Jurkat, Clone E6-1 (cell line): ENCODE measurements at regions not wholly inside any gene's neighbourhood (a gene's known extent, or its start where the extent isn't known, plus 50 kb on each side); places are given as distances from the start of the nearest gene placed in this dataset.

Experiments
- DNase-seq: peaks from one replicate; pipeline ENCODE4 v3.0.0-alpha.2; 2011; ENCODE audit warnings: low read depth, low spot score
- H3K4me3 ChIP-seq: 2 replicates; pipeline ENCODE4 v1.5.1; 2011; ENCODE audit warnings: mild to moderate bottlenecking, low read length, control low read depth, moderate library complexity

- H3K4me3 ChIP-seq = no peak overlapping the region
- DNase-seq = no peak
Observed at GRCh38 chr10:78720091-78720490, 348.7 kb upstream of the ZMIZ1 start.

DNA sequence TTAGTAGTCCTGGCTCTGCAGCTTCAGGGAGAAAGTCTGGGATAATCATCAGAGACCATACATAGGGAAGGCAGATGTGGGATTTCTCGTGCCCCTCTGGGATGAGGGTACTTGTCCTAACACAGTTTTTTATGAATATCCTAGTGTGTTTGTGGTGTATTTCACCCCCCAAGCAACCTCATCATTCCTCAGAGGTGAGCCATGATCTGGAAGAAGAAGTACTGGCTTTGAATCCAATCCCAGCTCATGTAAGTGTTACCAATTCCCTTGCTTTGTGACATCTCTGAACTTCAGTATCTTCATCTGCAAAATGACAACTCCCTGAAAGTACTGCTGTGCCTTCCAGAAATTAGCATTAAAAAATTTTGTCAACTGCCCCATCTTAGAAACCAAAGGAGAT is 347.5 kb upstream of the ZMIZ1 start:
- H3K4me3 ChIP-seq = no peak overlapping the region
- no peak for DNase-seq

- DNase-seq = no peak
- no peak overlapping the region for H3K4me3 ChIP-seq
Observed at GRCh38 chr10:78724846-78725245, 343.9 kb upstream of the ZMIZ1 start.

- no peak for DNase-seq
- no peak overlapping the region for H3K4me3 ChIP-seq
Observed at GRCh38 chr10:78726171-78726570, 342.6 kb upstream of the ZMIZ1 start.

DNA sequence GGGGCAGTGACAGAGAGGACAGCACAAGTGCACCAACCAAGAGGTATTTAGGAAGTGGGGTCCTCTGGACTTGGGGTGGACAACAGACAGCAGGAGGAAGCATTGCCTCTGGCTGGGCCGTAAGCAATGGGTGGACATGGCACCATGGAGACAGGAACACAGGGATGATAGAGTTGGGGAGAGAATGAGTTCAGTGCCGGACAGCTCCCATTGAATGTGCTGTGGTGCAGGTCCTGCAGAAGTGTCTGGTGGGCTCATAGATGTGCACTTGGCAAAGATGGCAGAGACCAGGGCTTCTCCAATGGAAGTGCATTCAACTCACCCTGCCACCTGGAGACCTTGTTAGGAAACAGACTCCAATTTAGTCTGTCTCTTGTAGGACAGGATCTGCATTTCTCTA is 341.5 kb upstream of the ZMIZ1 start:
- no peak overlapping the region for H3K4me3 ChIP-seq
- no peak for DNase-seq

- no peak overlapping the region for H3K4me3 ChIP-seq
- DNase-seq = no peak
Observed at GRCh38 chr10:78727728-78728127, 341.0 kb upstream of the ZMIZ1 start.

DNA sequence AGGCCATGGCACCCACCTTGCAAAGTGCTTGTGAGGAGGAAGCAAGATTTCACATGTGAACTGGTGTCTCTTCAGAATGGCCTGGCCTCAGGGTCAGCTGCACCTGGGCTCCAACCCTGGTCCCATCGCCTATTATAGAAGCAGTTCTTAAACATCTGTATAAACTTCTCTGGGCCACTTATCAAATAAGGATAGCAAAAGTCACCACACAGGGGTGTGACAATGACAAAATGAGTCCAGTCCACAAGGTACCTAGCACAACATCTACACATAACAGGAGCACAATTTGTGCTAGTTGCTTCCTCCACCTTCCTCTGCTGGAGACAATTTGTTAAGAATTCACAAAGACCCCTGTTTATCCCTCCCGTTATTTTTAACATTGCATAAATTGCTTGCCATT is 340.6 kb upstream of the ZMIZ1 start:
- DNase-seq = no peak
- H3K4me3 ChIP-seq = no peak overlapping the region

- DNase-seq = no peak
- no peak overlapping the region for H3K4me3 ChIP-seq
Observed at GRCh38 chr10:78729366-78729765, 339.4 kb upstream of the ZMIZ1 start.

DNA sequence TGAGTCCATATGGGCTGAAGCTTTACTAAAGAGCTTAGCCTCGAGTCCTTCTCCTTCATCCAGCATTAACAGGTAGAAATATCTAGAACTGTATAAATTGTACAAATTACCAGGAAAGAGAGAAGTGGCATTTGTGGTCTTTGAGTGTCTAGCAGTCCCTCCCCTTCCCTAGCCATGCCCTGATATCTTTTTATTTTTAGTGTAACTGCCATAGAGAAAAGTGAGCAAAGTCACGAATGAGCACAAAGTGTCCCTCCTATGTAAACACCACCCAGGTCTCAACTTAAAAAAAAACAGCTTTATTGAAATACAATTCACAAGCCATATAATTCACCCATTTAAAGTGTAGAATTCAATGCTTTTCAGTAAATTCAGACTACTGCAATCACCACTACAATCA is 339.0 kb upstream of the ZMIZ1 start:
- DNase-seq = no peak
- H3K4me3 ChIP-seq = no peak overlapping the region

- H3K4me3 ChIP-seq = no peak overlapping the region
- DNase-seq = no peak
Observed at GRCh38 chr10:78730754-78731153, 338.0 kb upstream of the ZMIZ1 start.

GRCh38 chr10:78731675-78732074 is 337.1 kb upstream of the ZMIZ1 start:
- no peak for DNase-seq

GRCh38 chr10:78732381-78732780 is 336.4 kb upstream of the ZMIZ1 start:
- no peak overlapping the region for H3K4me3 ChIP-seq
- no peak for DNase-seq

More at GRCh38 chr10:78731675-78732074, 337.1 kb upstream of the ZMIZ1 start:
- no peak overlapping the region for H3K4me3 ChIP-seq

GRCh38 chr10:78736926-78737630 is 331.7 kb upstream of the ZMIZ1 start:
- H3K4me3 ChIP-seq = no peak overlapping the region
- DNase-seq = no peak

- no peak overlapping the region for H3K4me3 ChIP-seq
- DNase-seq = no peak
Observed at GRCh38 chr10:78737883-78738856, 330.6 kb upstream of the ZMIZ1 start.

DNA sequence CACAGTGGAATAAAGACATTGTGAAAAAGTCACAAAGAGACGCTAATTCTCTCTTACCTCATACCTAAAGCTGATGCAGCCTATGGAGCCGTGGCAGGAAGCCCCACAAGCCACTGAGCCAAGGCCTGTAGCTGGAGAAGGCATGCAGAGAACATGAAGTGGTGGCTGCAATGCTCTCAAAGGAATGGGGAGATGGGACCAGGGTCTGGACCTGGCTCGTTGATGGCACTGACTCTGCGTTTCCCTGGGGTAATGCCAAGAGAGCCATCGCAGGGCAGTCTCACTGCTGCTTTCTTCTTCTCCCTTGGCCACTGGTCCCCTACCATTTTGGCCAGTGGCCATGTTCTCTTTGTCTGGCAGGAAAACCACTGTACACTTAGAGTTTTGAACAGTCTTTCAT is 329.9 kb upstream of the ZMIZ1 start:
- H3K4me3 ChIP-seq = no peak overlapping the region
- no peak for DNase-seq

- no peak for DNase-seq
- H3K4me3 ChIP-seq = no peak overlapping the region
Observed at GRCh38 chr10:78739444-78740053, 329.2 kb upstream of the ZMIZ1 start.

DNA sequence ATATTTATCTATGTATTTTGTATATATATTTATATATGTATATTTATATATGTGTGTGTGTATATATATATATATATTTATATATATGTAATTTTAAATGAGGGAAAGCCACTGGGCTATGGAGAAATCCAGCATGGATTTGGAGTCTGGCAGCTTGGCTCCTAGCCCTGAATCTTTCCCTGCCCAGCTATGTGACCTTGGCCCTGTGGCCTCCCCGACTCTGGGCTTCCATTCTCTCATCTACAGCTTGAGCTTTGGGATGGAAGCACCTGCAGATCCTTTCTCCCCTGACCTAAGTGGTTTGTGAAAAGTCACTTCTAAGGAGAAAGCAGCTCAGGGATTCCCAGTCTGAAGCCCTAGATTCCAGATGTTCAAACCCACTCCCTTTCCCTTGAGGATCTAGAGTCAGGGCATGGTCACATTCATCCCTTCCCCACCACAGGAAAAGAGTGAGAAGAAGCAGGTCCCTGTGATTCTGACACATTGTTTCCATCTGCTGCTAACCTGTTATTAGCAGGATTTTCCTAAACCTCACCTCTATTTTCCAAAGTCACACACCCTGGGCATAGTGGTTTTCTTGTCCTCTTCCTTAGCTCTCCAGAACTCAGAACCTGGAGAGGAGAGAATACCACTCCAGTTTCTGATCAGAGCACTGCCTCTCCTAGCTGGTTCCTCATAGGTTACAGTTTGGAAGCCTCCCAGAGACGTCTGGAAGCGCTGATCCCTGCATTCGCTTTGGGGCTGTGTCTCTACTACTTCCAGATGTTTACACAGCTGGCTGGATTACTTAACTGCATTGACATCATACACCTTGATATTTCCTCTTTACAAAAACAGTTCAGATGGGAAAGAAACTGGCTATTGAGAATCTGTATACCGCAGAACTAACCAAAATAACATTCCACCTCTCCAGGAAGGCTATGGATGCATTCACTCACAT is 327.5 kb upstream of the ZMIZ1 start:
- no peak overlapping the region for H3K4me3 ChIP-seq
- DNase-seq = no peak

DNA sequence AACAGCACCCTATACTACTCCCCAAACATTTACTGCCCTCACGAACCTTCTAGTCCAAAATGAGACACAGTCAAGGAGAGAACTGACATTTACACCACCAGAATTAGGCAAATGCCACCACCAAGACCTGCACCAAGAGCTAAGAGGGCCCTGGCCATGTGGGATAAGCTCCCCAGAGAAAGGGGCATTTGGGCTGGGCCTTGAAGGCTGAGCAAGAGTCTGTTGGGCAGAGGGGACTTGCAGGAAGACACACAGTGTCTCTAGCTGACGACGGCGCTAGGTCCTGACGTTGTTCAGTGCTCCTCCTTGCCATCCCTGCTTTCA is 326.4 kb upstream of the ZMIZ1 start:
- no peak for DNase-seq
- H3K4me3 ChIP-seq = no peak overlapping the region
